ENCODE measurements at regions not wholly inside any gene's neighbourhood (a gene's known extent, or its start where the extent isn't known, plus 50 kb on each side); places are given as distances from the start of the nearest gene placed in this dataset.

- H4K20me1 ChIP-seq (ENCODE audit: insufficient read depth, low read length): no peaks in the 10 kb centered on the region
- FAIRE-seq (no peak), DNase-seq (ENCODE audit: low spot score) (no peak), ATAC-seq (no peak)
- POLR2A ChIA-PET: no interaction called here
- H2AFZ ChIP-seq (ENCODE audit: low read length): no peak overlapping the region
- intact Hi-C loops (cut with micrococcal nuclease; ENCODE audit: unreplicated experiment) (no loop called here), in situ Hi-C loops (cut with HindIII; ENCODE audit: extremely low pct_ligation_motif_present, low pct_unique_long_range_greater_than_20kb) (no loop called here)
- no peak overlapping the region for H3K4me2 ChIP-seq (ENCODE audit: low read depth, low read length)
- H3K4me1 ChIP-seq (ENCODE audit: insufficient read depth, low read length): no peaks in the 10 kb centered on the region
- TF ChIP-seq ZNF562 (CRISPR knock-in tag; IDR thresholded peaks at IDR 0.05; ENCODE audit: borderline replicate concordance): no peak
- TF ChIP-seq CEBPB (IDR thresholded peaks at IDR 0.05; ENCODE audit: borderline replicate concordance, low read depth, low read length): peak; percentile 25; the same call in 1 of the 2 replicates
- WGBS (ENCODE audit: low lambda C conversion rate): 21% methylated on average over 3 of the region's 3 CpGs
- no peaks in the 10 kb centered on the region for H3K36me3 ChIP-seq (replicated peaks in 1 of 2; ENCODE audit: control insufficient read depth in 1 of 2, insufficient read depth in 2 of 2, low read length in 2 of 2)
- no peak overlapping the region for H3K4me3 ChIP-seq (replicated peaks in 1 of 3; ENCODE audit: insufficient read depth in 1 of 3, low read depth in 2 of 3, low read length in 3 of 3)
- H3K27ac ChIP-seq (ENCODE audit: extremely low read length, insufficient read depth, low read length): no peak overlapping the region
- H3K79me2 ChIP-seq (ENCODE audit: insufficient read depth, low read length): no peaks in the 10 kb centered on the region
- peaks cover 0 to 39% of the 10 kb centered on the region in 2 experiments; a peak in 3 of 5 replicates for H3K27me3 ChIP-seq (ENCODE audit: control insufficient read depth in 1 of 2, insufficient read depth in 2 of 2, low read length in 2 of 2)
- no TSS peak for BruUV-seq (replicated peaks)
- CTCF ChIA-PET (ENCODE audit: low intra/inter-chr PET ratio, low total read pairs): no interaction called here
- H3K9me3 ChIP-seq (ENCODE audit: low read length): peaks cover 8% of the 10 kb centered on the region; the same call in 1 of the 2 replicates
- H3K9ac ChIP-seq (ENCODE audit: insufficient read depth, low read depth, low read length): no peak overlapping the region
Observed at GRCh38 chr2:524442-524841, 152.8 kb downstream of the TMEM18 start.

GRCh38 chr2:523698-524270 lies 153.4 kb downstream of the TMEM18 start:
- Histone ChIP-seq H3K9ac (ENCODE audit: insufficient read depth, low read depth, low read length) (no peak overlapping the region), H3K4me3 (replicated peaks in 1 of 3; ENCODE audit: insufficient read depth in 1 of 3, low read depth in 2 of 3, low read length in 3 of 3) (no peak overlapping the region), H3K27ac (ENCODE audit: extremely low read length, insufficient read depth, low read length) (no peak overlapping the region), H3K36me3 (replicated peaks in 1 of 2; ENCODE audit: control insufficient read depth in 1 of 2, insufficient read depth in 2 of 2, low read length in 2 of 2) (no peaks in the 10 kb centered on the region), H3K4me1 (ENCODE audit: insufficient read depth, low read length) (no peaks in the 10 kb centered on the region), H3K9me3 (ENCODE audit: low read length) (0 out of 2 replicates have a peak, but pooled peaks cover 4% of the 10 kb centered on the region), H3K79me2 (ENCODE audit: insufficient read depth, low read length) (no peaks in the 10 kb centered on the region), H4K20me1 (ENCODE audit: insufficient read depth, low read length) (no peaks in the 10 kb centered on the region), H3K4me2 (ENCODE audit: low read depth, low read length) (no peak overlapping the region), H3K27me3 (ENCODE audit: control insufficient read depth in 1 of 2, insufficient read depth in 2 of 2, low read length in 2 of 2) (peaks cover 0 to 39% of the 10 kb centered on the region in 2 experiments; a peak in 3 of 5 replicates), H2AFZ (ENCODE audit: low read length) (no peak overlapping the region)
- no peak for ATAC-seq
- in situ Hi-C loops (cut with HindIII; ENCODE audit: extremely low pct_ligation_motif_present, low pct_unique_long_range_greater_than_20kb) (no loop called here), intact Hi-C loops (cut with micrococcal nuclease; ENCODE audit: unreplicated experiment) (no loop called here)
- POLR2A ChIA-PET: no interaction called here
- BruUV-seq (replicated peaks): no TSS peak
- 20% methylated on average over 12 of the region's 12 CpGs for WGBS (ENCODE audit: low lambda C conversion rate)
- TF ChIP-seq MAFK (conservative IDR thresholded peaks at IDR 0.05 in 1 of 2, IDR thresholded peaks at IDR 0.05 in 1 of 2; ENCODE audit: low read length in 2 of 2) (peak; percentile 83 to 89), SALL2 (CRISPR knock-in tag; IDR thresholded peaks at IDR 0.05) (no peak), MAFF (IDR thresholded peaks at IDR 0.05; ENCODE audit: low read depth, low read length) (peak; percentile 76), CEBPG (CRISPR knock-in tag; IDR thresholded peaks at IDR 0.05) (no peak), SMAD9 (CRISPR knock-in tag; IDR thresholded peaks at IDR 0.05) (no peak), NFIB (CRISPR knock-in tag; IDR thresholded peaks at IDR 0.05; ENCODE audit: borderline replicate concordance) (no peak), RXRB (CRISPR knock-in tag; IDR thresholded peaks at IDR 0.05; ENCODE audit: borderline replicate concordance) (no peak), REL (CRISPR knock-in tag; conservative IDR thresholded peaks at IDR 0.05) (no peak), ZNF746 (CRISPR knock-in tag; IDR thresholded peaks at IDR 0.05) (no peak)
- no peak for DNase-seq (ENCODE audit: low spot score)
- no peak for FAIRE-seq
- CTCF ChIA-PET (ENCODE audit: low intra/inter-chr PET ratio, low total read pairs): no interaction called here

Measured in HepG2 (cell line).